Endothelial cell of umbilical vein (primary cell): ENCODE measurements at regions not wholly inside any gene's neighbourhood (a gene's known extent, or its start where the extent isn't known, plus 50 kb on each side); places are given as distances from the start of the nearest gene placed in this dataset.

Experiments
- BruUV-seq: library from RNA; stranded (reverse); fragments of 400-500 nt; replicated peaks from 2 replicates; lab custom pipeline; 2021; lab: Mats Ljungman, UMichigan
- CTCF ChIA-PET: fragments of 300-600, 350-600 bp; sonication (Branson Sonifier 250); formaldehyde crosslinking; loops from one replicate; lab custom pipeline; 2021; ENCODE audit warnings: antibody characterized with exemption, inconsistent platforms; lab: Charles Lee
- POLR2A ChIA-PET: fragments of 300-600, 350-600 bp; sonication (Branson Sonifier 250); formaldehyde crosslinking; loops from one replicate; lab custom pipeline; 2021; ENCODE audit warnings: antibody characterized with exemption, inconsistent platforms; lab: Charles Lee
- DNase-seq: peaks from one replicate; pipeline ENCODE4 v3.0.0-alpha.2; 2011; ENCODE audit warnings: low read depth, low spot score
- FAIRE-seq: peaks from 2 replicates; lab custom pipeline; 2011; peaks lifted over from hg19 to GRCh38; lab: Jason Lieb, UNC
- H2AFZ ChIP-seq: 2 replicates; pipeline ENCODE4 v1.6.0; 2012; ENCODE audit warnings: low read depth, low read length, control low read depth, inconsistent platforms
- H3K27ac ChIP-seq: 2 replicates; pipeline ENCODE4 v1.5.1; 2011; ENCODE audit warnings: low read depth, mild to moderate bottlenecking, control low read depth, low read length, moderate library complexity; ENCODE audit not compliant: insufficient read depth
- H3K27me3 ChIP-seq, 2 experiments: 2 replicates each; pipeline versions ENCODE4 v1.6.0 to v1.6.1; 2011; ENCODE audit warnings: low read length in 2 of 2, mixed read lengths in 1 of 2; ENCODE audit not compliant: control insufficient read depth in 2 of 2, insufficient read depth in 2 of 2
- H3K36me3 ChIP-seq, 2 experiments: 2 replicates in 1 of 2; 3 replicates in 1 of 2; pipeline ENCODE4 v1.5.1; 2011; ENCODE audit warnings: low read length in 2 of 2, mild to moderate bottlenecking in 1 of 2, moderate library complexity in 1 of 2; ENCODE audit not compliant: control insufficient read depth in 2 of 2, insufficient read depth in 2 of 2; ENCODE audit errors: extremely low read depth in 1 of 2
- H3K4me1 ChIP-seq: 3 replicates; pipeline ENCODE4 v1.5.1; 2011; ENCODE audit warnings: mild to moderate bottlenecking, low read length; ENCODE audit not compliant: control insufficient read depth, insufficient read depth; ENCODE audit errors: extremely low read depth
- H3K4me2 ChIP-seq: 2 replicates; pipeline ENCODE4 v1.6.1; 2011; ENCODE audit warnings: low read length, control low read depth, mixed read lengths; ENCODE audit not compliant: insufficient read depth
- H3K4me3 ChIP-seq, 3 experiments: fragments of 200-600 bp in 1 of 3; sonication (generic), shearing (Covaris generic) in 1 of 3; replicated peaks in 1 of 3; 2 replicates each; pipeline ENCODE4 v1.5.1; 2011 to 2016; ENCODE audit warnings: control low read depth in 3 of 3, low read length in 3 of 3, mild to moderate bottlenecking in 2 of 3, inconsistent platforms in 1 of 3, low read depth in 1 of 3, moderate library complexity in 1 of 3; ENCODE audit not compliant: insufficient read depth in 1 of 3
- H3K79me2 ChIP-seq: 2 replicates; pipeline ENCODE4 v1.6.0; 2012; ENCODE audit warnings: low read length, inconsistent platforms; ENCODE audit not compliant: control insufficient read depth, insufficient read depth
- H3K9ac ChIP-seq: replicated peaks from 2 replicates; pipeline ENCODE3; 2011; ENCODE audit warnings: low read length, control low read depth; ENCODE audit not compliant: insufficient read depth; ENCODE audit errors: extremely low read depth
- H3K9me1 ChIP-seq: replicated peaks from 3 replicates; pipeline ENCODE4 v1.6.0; 2011; ENCODE audit warnings: mild to moderate bottlenecking, low read length; ENCODE audit not compliant: control insufficient read depth, insufficient read depth; ENCODE audit errors: extremely low read depth
- H3K9me3 ChIP-seq: replicated peaks from 2 replicates; pipeline ENCODE4 v1.5.1; 2012; ENCODE audit warnings: low read length, inconsistent platforms; ENCODE audit not compliant: control insufficient read depth, insufficient read depth
- H4K20me1 ChIP-seq: replicated peaks from 2 replicates; pipeline ENCODE3; 2011; ENCODE audit warnings: mild to moderate bottlenecking, low read length; ENCODE audit not compliant: control insufficient read depth, insufficient read depth; ENCODE audit errors: extremely low read depth
- EZH2 ChIP-seq: IDR thresholded peaks from 2 replicates; pipeline ENCODE4 v1.6.1; 2012; ENCODE audit warnings: borderline replicate concordance, low read depth, mild to moderate bottlenecking, moderate library complexity, low read length, inconsistent platforms; ENCODE audit not compliant: severe bottlenecking
- FOS ChIP-seq: IDR thresholded peaks from 2 replicates; pipeline ENCODE4 v1.6.1; 2011; ENCODE audit warnings: mild to moderate bottlenecking, low read length, moderate library complexity, borderline replicate concordance; ENCODE audit not compliant: insufficient read depth
- GATA2 ChIP-seq: IDR thresholded peaks from 2 replicates; pipeline ENCODE4 v1.7.0; 2011; ENCODE audit warnings: low read depth, mild to moderate bottlenecking, moderate library complexity, mixed read lengths, low read length; ENCODE audit not compliant: insufficient read length, insufficient read depth
- JUN ChIP-seq: IDR thresholded peaks from 2 replicates; pipeline ENCODE4 v1.6.1; 2011; ENCODE audit warnings: borderline replicate concordance, low read depth; ENCODE audit not compliant: insufficient read length, insufficient read depth
- MAX ChIP-seq: IDR thresholded peaks from 2 replicates; pipeline ENCODE4 v1.6.1; 2011; ENCODE audit not compliant: insufficient read depth, insufficient read length
- MYC ChIP-seq: IDR thresholded peaks from one replicate; pipeline ENCODE4 v1.6.1; 2011; ENCODE audit warnings: mild to moderate bottlenecking, low read depth, low read length
- POLR2A ChIP-seq: IDR thresholded peaks from 2 replicates; pipeline ENCODE4 v1.6.1; 2012; ENCODE audit warnings: low read depth, mild to moderate bottlenecking, control low read depth, low read length
- POLR2AphosphoS5 ChIP-seq: IDR thresholded peaks from 2 replicates; pipeline ENCODE4 v1.6.1; 2012; ENCODE audit warnings: low read depth, mild to moderate bottlenecking, control low read depth, low read length, moderate library complexity; ENCODE audit not compliant: insufficient read depth
- dilution Hi-C: fragments of 300-500 bp; cut with MboI; formaldehyde crosslinking; loops from one replicate; pipeline ENCODE4 v1.15.0; 2019; ENCODE audit warnings: low sequenced_read_pairs; ENCODE audit not compliant: extremely low pct_ligation_motif_present
- intact Hi-C: fragments of 100-400 bp; cut with micrococcal nuclease; formaldehyde crosslinking; loops from one replicate; pipeline ENCODE4 v1.10.0; 2022
- TF ChIP-seq, protein P1 (sequence below), 2 donors: IDR thresholded peaks; 1 replicate in 1 of 2; 2 replicates in 1 of 2; pipeline ENCODE4 v1.5.1; 2011; ENCODE audit warnings: low read length in 2 of 2, mild to moderate bottlenecking in 2 of 2, moderate library complexity in 2 of 2, control low read depth in 1 of 2, inconsistent platforms in 1 of 2, low read depth in 1 of 2; ENCODE audit not compliant: insufficient read depth in 1 of 2; ENCODE audit errors: extremely low read depth in 1 of 2

DNA sequence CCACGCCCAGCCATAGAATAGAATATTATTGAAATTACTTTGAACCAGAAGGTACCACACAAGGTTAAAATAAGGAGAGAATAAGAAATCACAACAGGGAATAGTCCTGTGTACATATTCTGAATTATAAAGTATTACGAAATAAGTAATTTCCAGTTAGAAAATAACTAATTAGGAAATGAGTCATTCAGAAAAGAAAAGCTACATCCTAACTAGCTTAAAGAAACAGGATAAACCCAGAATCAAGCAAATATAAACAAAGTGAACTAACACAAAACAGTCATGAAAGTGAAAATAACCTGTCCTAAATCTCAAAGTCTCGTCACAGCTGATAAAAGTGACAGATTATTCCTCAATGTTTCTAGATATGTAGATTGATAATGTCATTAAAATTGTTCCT lies 74.8 kb upstream of the NEBL start:
- H3K9ac ChIP-seq, result no peak overlapping the region
- intact Hi-C loops, result no loop called here
- H3K4me2 ChIP-seq, result peak overlapping the region; percentile 64
- ChIA-PET CTCF (interaction anchor here (1.1 kb wide), 1 partner anchor 19 kb away, joined by 3 read pairs; no protein-coding TSS in a partner anchor), POLR2A (no interaction called here)
- FAIRE-seq (no peak), DNase-seq (no peak)
- H3K9me3 ChIP-seq, result no peaks in the 10 kb centered on the region
- peaks cover 6% of the 10 kb centered on the region for H3K4me1 ChIP-seq
- H3K79me2 ChIP-seq, result no peaks in the 10 kb centered on the region
- no peak for TF ChIP-seq POLR2A
- TF ChIP-seq FOS, result no peak
- TF ChIP-seq, protein P1, sequence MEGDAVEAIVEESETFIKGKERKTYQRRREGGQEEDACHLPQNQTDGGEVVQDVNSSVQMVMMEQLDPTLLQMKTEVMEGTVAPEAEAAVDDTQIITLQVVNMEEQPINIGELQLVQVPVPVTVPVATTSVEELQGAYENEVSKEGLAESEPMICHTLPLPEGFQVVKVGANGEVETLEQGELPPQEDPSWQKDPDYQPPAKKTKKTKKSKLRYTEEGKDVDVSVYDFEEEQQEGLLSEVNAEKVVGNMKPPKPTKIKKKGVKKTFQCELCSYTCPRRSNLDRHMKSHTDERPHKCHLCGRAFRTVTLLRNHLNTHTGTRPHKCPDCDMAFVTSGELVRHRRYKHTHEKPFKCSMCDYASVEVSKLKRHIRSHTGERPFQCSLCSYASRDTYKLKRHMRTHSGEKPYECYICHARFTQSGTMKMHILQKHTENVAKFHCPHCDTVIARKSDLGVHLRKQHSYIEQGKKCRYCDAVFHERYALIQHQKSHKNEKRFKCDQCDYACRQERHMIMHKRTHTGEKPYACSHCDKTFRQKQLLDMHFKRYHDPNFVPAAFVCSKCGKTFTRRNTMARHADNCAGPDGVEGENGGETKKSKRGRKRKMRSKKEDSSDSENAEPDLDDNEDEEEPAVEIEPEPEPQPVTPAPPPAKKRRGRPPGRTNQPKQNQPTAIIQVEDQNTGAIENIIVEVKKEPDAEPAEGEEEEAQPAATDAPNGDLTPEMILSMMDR (IDR thresholded peaks at IDR 0.05; ENCODE audit: extremely low read depth in 1 of 2, insufficient read depth in 1 of 2, low read depth in 1 of 2, low read length in 2 of 2), result no peak
- no peak for TF ChIP-seq EZH2
- dilution Hi-C loops, result no loop called here
- no peaks in the 10 kb centered on the region for H3K9me1 ChIP-seq
- no peak overlapping the region for H3K27ac ChIP-seq
- H3K36me3 ChIP-seq, result no peaks in the 10 kb centered on the region
- no peaks in the 10 kb centered on the region for H4K20me1 ChIP-seq
- H3K27me3 ChIP-seq, result no peaks in the 10 kb centered on the region
- no TSS peak for BruUV-seq
- H2AFZ ChIP-seq, result peak overlapping the region; percentile 86
- H3K4me3 ChIP-seq, result peak overlapping the region in 1 of 3 experiments; percentile 7

DNA sequence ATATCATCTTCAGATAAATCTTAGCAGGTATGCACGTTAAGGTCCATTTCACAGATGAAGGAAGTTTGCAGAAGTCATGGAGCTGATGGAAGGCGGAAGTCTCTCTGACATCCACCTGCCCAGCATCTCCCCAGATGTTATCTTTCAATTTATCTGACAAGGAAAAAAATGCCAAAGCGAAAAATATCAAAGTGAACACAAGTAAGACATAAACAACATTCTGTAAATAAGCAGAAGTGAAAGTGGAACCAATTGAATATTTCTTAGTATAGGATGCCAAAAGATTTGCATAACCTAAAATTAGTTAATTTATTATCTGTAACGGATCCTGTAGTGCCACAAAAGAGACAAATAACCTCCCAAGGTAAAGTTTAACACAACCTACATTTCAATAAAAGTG lies 73.6 kb upstream of the NEBL start:
- dilution Hi-C loops, result no loop called here
- H3K9ac ChIP-seq, result no peak overlapping the region
- no peaks in the 10 kb centered on the region for H3K9me3 ChIP-seq
- no peaks in the 10 kb centered on the region for H4K20me1 ChIP-seq
- no peaks in the 10 kb centered on the region for H3K27me3 ChIP-seq
- intact Hi-C loops, result no loop called here
- H3K4me2 ChIP-seq, result no peak overlapping the region
- ChIA-PET POLR2A (no interaction called here), CTCF (interaction anchor here (1.3 kb wide), 1 partner anchor 130 kb away, joined by 3 read pairs; no protein-coding TSS in a partner anchor)
- no peak overlapping the region for H3K4me3 ChIP-seq
- no TSS peak for BruUV-seq
- no peaks in the 10 kb centered on the region for H3K9me1 ChIP-seq
- DNase-seq, result no peak
- H3K27ac ChIP-seq, result no peak overlapping the region
- TF ChIP-seq MYC, result no peak
- no peak for TF ChIP-seq JUN
- TF ChIP-seq, protein P1 (IDR thresholded peaks at IDR 0.05; ENCODE audit: extremely low read depth in 1 of 2, insufficient read depth in 1 of 2, low read depth in 1 of 2, low read length in 2 of 2), result no peak
- no peak for TF ChIP-seq EZH2
- no peak for TF ChIP-seq GATA2
- TF ChIP-seq FOS, result no peak
- no peak for TF ChIP-seq MAX
- no peak for TF ChIP-seq POLR2AphosphoS5
- no peak for TF ChIP-seq POLR2A
- H3K79me2 ChIP-seq, result no peaks in the 10 kb centered on the region
- no peak for FAIRE-seq
- no peaks in the 10 kb centered on the region for H3K36me3 ChIP-seq
- H2AFZ ChIP-seq, result no peak overlapping the region
- peaks cover 6% of the 10 kb centered on the region for H3K4me1 ChIP-seq
